ENCODE measurements at regions not wholly inside any gene's neighbourhood (a gene's known extent, or its start where the extent isn't known, plus 50 kb on each side); places are given as distances from the start of the nearest gene placed in this dataset.

GRCh38 chr7:22571766-22572165 lies 71.8 kb upstream of the STEAP1B start:
- ChIA-PET CTCF (ENCODE audit: partially characterized antibody) (interaction anchor here (9.4 kb wide), 1 partner anchor 11 kb away, joined by 54 read pairs; no protein-coding TSS in a partner anchor), POLR2A (ENCODE audit: partially characterized antibody) (interaction anchor here (1.4 kb wide), 1 partner anchor 9 kb away, joined by 7 read pairs; no protein-coding TSS in a partner anchor)
- Histone ChIP-seq H4K91ac (replicated peaks; ENCODE audit: insufficient read length, low read length) (no peak overlapping the region), H3K18ac (ENCODE audit: extremely low read depth, low read length) (no peak overlapping the region), H3K9me3 (ENCODE audit: insufficient read depth in 2 of 2, low read depth in 1 of 2, low read length in 1 of 2) (no peaks in the 10 kb centered on the region), H3K36me3 (ENCODE audit: control insufficient read depth in 2 of 4, insufficient read depth in 4 of 4, low read length in 3 of 4) (no peaks in the 10 kb centered on the region), H3K79me2 (ENCODE audit: control insufficient read depth in 1 of 2, insufficient read depth in 2 of 2, low read length in 2 of 2) (no peaks in the 10 kb centered on the region), H3K9ac (replicated peaks in 1 of 4; ENCODE audit: extremely low read depth in 1 of 4, low read depth in 3 of 4, low read length in 3 of 4) (no peak overlapping the region), H2BK20ac (ENCODE audit: low read length) (no peak overlapping the region), H2BK5ac (ENCODE audit: low read depth, low read length) (no peak overlapping the region), H4K20me1 (replicated peaks in 1 of 2; ENCODE audit: control insufficient read depth in 1 of 2, insufficient read depth in 2 of 2, low read length in 2 of 2) (no peaks in the 10 kb centered on the region), H3K14ac (ENCODE audit: insufficient read length) (no peak overlapping the region), H4K8ac (ENCODE audit: extremely low read depth, insufficient read depth, low read length) (no peak overlapping the region), H3K4me3 (ENCODE audit: extremely low read depth in 1 of 4, insufficient read depth in 2 of 4, low read depth in 3 of 4, low read length in 4 of 4) (no peak overlapping the region), H2BK12ac (ENCODE audit: low read depth, low read length) (no peak overlapping the region), H3K79me1 (ENCODE audit: low read depth, low read length) (no peaks in the 10 kb centered on the region), H2BK120ac (replicated peaks; ENCODE audit: low read depth, low read length) (no peak overlapping the region), H3K4ac (replicated peaks; ENCODE audit: insufficient read length, low read depth, low read length) (no peak overlapping the region), H2BK15ac (ENCODE audit: low read length) (no peak overlapping the region), H3K23ac (ENCODE audit: insufficient read length) (no peak overlapping the region), H3K27ac (ENCODE audit: low read depth, low read length) (no peak overlapping the region), H2AFZ (ENCODE audit: low read length) (no peak overlapping the region), H2AK5ac (ENCODE audit: low read depth, low read length) (no peak overlapping the region), H3K23me2 (ENCODE audit: low read depth, low read length) (no peaks in the 10 kb centered on the region), H4K5ac (ENCODE audit: insufficient read length, low read depth, low read length) (no peak overlapping the region), H3K27me3 (replicated peaks in 1 of 4; ENCODE audit: control insufficient read depth in 3 of 4, extremely low read depth in 1 of 4, insufficient read depth in 3 of 4, low read length in 3 of 4) (no peaks in the 10 kb centered on the region), H3K4me2 (ENCODE audit: insufficient read depth in 1 of 2, low read depth in 2 of 2, low read length in 2 of 2) (no peak overlapping the region), H3K56ac (replicated peaks; ENCODE audit: insufficient read length, low read depth, low read length) (no peak overlapping the region), H3K4me1 (replicated peaks in 1 of 4; ENCODE audit: control insufficient read depth in 3 of 4, insufficient read depth in 4 of 4, low read length in 3 of 4) (no peaks in the 10 kb centered on the region)
- DNase-seq (ENCODE audit: low read depth in 1 of 2, low spot score in 2 of 2): no peak
- WGBS, 2 experiments (ENCODE audit: extremely low coverage in 1 of 2, insufficient coverage in 1 of 2, insufficient read length in 1 of 2, insufficient replicate concordance in 2 of 2, low coverage in 1 of 2, low lambda C conversion rate in 2 of 2, missing lambda C conversion rate in 1 of 2): 93% methylated on average over 4 of the region's 4 CpGs; no CpG with 5 or more reads in 1 of the 2 experiments
- FAIRE-seq: no peak
- TF ChIP-seq JUND (IDR thresholded peaks at IDR 0.05; ENCODE audit: low read length) (no peak), SP4 (IDR thresholded peaks at IDR 0.05; ENCODE audit: low read length) (no peak), EP300 (IDR thresholded peaks at IDR 0.05; ENCODE audit: borderline replicate concordance in 1 of 2, low read depth in 2 of 2, low read length in 2 of 2) (no peak), JUN (IDR thresholded peaks at IDR 0.05; ENCODE audit: low read depth, low read length) (no peak)
